ENCODE measurements at regions not wholly inside any gene's neighbourhood (a gene's known extent, or its start where the extent isn't known, plus 50 kb on each side); places are given as distances from the start of the nearest gene placed in this dataset.
"Not testable (repeated sequence)": the region's sequence is repeated elsewhere in the genome, so short reads cannot be mapped to it uniquely, and the experiment has no call there.

- no peak for DNase-seq
Observed at GRCh38 chr9:7456793-7457530, 342.6 kb downstream of the DMAC1 start.

DNA sequence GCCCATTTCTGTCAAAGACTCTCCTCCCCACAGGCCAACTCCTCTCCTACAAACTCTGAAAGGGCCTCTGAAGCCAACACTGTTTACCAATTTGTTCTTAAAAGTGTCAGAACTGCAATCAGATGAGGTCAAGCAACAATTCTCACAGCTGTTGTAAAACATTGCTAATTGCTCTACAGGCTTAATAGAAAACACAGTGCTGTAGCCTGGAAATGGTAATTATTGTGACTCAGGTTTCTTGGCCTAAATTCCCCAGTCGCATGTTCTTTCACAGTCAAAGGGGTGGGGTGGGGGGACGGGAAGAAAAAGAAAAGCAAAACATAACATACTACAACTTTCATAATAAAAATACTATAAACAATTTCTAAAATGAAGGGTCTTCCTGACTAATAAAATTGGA lies 343.2 kb downstream of the DMAC1 start:
- no peak for DNase-seq

GRCh38 chr9:7454624-7455023 lies 345.0 kb downstream of the DMAC1 start:
- DNase-seq: no peak

DNA sequence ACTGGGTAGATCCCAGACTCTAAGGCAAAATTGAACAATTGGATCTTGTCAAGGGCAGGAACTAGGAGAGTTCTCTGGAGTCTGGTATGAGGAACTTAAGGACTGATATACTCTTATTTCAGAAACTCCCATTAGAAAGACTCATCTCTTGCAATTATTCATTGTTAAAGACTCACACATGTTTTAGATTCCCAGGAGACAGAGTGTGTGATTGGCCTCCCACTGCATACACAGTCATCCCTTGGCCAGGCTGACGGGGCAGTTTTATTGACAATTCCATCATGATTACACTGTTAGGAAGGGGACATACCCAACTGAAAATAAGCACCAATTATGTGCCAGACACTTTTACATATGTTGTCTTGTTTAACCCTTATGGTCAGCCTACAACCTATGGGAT lies 347.2 kb downstream of the DMAC1 start:
- DNase-seq: no peak

GRCh38 chr9:7451062-7451461 lies 348.5 kb downstream of the DMAC1 start:
- DNase-seq: no peak

DNA sequence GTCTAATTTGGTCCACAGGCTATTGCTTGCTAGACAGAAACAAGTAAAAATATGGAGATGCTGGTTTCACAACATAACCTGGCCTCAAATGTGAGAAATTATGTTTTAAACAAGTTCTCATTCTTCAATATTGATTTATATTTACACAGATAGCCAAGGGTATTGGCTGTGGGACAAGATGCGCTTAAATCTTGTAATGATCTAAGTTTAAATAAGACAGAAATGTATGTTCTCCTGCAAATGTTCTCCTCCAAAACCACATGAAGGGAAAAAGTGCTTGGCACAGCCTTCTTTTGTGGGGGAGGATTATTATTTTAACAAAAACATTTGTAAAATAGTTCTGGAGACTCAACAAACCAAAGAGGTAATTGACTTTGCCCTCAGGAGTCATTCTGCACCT lies 356.0 kb downstream of the DMAC1 start:
- no peak for DNase-seq

DNA sequence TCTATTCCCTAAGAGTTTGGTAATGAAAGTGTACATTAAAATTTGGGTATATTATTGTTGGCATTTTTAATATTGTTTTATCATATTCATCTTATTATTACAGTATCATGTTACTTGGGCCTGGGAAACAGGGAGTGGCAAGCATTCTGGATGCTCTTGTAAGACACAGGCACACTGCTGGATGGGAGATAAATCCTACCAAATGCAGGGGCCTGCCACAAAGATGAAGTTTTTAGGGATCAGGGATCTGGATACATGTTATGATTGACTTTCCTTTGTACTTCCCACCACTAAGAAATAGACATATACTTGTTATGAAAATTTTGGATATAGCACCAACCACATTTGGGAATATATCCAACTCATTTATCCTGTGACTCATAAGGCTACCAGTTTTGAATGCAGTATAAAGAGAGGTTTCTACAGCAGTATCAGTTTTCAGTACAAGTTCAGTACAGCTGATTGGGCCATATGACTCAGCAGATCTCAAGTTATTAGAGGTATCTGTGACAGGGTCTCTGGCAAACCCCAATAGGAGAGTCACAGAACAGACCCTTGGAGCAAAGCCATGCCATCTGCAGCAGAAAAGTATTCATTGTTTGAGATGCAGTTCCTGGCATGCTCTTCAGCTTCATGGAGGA lies 360.1 kb downstream of the DMAC1 start:
- no peak for DNase-seq

GRCh38 chr9:7436754-7437153 lies 362.8 kb downstream of the DMAC1 start:
- DNase-seq: no peak

DNA sequence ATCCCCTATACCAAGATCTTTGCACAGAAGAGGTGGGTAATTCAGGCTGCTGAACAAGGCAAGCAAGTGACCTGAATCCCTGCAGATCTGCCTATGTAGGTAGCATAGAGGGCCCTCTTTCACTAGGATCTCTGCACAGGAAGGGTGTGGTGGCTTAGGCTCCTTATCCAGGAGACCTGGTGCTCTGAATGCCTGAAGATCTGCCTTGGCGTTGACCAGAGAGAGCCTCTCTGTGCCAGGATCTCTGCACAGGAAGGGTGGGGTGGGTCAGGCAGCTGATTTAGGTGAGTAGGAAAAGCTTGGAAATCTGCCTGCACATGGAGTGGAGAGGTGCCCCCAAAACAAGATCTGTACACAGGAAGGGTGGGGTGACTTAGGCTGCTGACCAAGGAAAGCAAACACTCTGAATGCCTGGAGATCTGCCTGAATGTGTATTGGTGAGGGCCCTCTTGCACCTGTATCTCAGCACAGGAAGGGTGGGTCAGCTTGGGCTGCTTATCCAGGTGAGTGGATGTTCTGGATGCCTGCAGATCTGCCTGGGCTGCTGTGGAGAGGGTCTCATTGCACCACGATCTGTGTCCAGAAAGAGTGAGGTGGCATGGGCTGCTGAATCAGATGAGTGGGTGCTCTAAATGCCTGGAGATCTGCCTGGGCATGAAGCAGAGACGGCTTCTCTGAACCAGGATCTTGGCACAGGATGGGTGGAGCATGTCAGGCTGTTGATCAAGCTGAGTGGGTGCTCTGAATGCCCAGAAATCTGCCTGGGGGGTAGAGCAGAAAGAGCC lies 365.9 kb downstream of the DMAC1 start:
- peak; percentile 54 for DNase-seq

DNA sequence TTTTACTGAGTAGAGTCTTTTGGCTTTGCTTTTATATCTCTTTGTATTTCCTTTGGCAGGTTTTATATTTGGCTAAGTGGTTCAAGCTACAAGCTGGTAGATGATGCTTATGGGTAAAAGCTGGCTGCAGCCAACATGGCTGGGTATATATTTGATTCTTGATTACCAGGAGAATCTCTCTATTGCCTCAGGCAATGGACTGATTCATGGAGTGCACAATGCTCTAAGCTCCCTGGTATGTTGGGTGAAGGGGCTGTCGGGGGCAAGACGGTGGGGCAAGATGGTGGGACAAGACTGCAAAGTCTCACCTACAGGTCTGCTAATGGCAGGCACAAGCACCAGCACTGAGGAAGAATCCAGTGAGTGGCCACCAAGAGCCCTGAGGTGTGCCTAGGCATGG lies 366.6 kb downstream of the DMAC1 start:
- no peak for DNase-seq

- DNase-seq: not testable (repeated sequence)
Observed at GRCh38 chr9:7417397-7417796, 382.2 kb downstream of the DMAC1 start.

- DNase-seq: peak; percentile 54
Observed at GRCh38 chr9:7415836-7416235, 383.7 kb downstream of the DMAC1 start.

DNA sequence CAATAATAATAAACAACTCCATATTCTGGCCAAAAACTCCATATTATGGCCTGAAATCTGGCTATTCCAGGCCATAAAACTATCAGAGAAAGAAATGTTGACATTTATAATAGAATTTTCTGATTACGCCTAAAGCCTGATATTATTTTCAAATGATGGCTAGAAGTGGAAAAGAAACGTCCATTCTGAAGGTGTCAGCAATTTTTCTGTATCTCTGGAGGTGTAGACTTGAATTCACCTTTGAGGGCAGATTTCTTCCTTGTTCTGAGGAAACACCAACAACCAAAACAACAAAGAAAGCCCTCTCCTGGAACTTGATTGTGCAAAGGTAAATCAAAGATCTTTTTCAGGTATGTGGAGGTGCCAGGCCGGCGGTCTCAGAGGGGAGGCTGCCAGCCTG lies 390.7 kb downstream of the DMAC1 start:
- no peak for DNase-seq

DNA sequence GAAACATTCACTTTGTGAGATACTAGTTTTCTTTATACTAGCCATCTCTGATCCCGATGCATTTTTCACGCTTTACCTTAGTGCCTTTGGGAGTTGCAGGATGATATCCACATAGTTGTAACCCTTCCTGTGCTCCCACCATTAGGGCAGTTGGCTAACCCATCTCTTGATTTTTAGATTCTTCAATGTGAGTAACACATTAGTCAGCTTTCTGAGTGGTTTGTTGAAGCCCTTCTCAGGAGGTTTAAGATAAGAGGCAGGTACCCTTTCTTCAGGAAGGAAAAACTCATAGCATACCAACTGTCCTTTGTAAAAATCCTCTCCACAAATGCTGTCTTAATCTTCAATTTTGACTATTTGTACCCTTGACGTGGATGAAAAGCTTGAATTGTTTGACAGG lies 392.3 kb downstream of the DMAC1 start:
- no peak for DNase-seq

- DNase-seq: no peak
Observed at GRCh38 chr9:7405924-7406604, 393.5 kb downstream of the DMAC1 start.

DNA sequence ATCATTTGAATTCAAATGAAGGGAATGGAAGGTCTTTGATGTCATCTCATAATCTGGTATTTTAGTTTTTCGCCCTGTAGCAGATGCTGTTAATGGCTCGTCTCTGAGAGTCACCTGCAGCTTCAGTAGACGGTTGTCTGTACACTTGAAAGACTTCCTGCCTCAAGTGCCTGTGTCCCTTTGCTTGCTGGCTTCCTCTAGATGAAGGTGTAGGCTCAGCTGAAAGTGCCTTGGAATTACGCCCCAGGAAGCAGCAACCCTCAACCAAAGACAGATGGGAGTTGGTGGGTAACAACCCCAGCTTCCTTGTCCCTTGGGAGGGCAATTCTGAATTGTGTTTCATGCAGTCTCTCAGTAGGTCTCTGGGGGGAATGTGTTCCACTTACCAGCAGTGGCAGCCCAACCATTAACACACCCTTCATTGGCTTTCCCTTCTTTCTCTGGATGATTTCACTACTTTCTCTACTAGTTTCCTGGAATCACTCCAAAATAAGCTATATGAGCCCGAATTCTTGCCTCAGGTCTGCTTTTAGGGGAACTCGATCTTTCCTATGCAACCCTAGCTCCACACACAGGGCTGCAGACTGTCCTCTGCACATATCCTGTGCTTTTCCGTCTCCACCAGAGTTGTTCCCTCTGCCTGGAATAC lies 395.6 kb downstream of the DMAC1 start:
- DNase-seq: peak; percentile 66

GRCh38 chr9:7403028-7403389 lies 396.6 kb downstream of the DMAC1 start:
- DNase-seq: no peak

- peak; percentile 56 for DNase-seq
Observed at GRCh38 chr9:7402334-7403027, 397.1 kb downstream of the DMAC1 start.

- DNase-seq: no peak
Observed at GRCh38 chr9:7401116-7401515, 398.5 kb downstream of the DMAC1 start.

DNA sequence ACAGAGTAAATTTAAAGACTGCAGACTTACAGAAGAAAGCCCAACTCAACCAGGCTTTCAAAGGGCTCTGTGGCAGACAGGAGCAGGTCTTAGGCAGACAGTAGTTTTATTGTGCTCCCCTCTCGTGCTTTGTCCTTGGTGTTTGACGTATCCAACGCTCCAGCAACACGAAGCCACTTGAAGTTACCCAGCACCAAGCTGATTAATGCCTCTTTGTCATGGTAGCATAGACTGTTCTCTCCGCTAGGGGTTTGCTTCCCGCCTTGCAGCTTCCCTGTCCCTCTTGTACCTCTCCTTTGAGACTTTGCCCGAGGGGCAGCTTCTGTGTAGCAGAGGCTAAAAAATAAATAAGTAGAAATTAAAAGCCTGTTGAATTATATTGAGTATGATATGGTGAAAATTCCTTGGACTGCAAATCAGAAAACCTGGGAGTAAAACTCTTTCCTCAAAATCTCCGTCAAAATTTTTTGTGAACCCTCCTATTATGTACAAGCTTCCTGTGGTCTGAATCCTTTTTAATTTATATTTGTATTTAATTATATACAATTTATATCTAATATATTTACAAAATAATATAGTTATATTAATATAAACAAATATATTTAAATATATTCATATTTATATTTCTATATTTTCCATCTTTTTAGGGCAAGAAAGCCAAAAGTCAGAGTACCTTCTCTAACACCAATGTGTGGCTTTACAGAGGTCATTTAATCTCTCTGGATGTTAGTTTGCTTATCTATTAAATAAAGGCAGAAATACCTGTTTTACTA lies 405.4 kb downstream of the DMAC1 start:
- no peak for DNase-seq

DNA sequence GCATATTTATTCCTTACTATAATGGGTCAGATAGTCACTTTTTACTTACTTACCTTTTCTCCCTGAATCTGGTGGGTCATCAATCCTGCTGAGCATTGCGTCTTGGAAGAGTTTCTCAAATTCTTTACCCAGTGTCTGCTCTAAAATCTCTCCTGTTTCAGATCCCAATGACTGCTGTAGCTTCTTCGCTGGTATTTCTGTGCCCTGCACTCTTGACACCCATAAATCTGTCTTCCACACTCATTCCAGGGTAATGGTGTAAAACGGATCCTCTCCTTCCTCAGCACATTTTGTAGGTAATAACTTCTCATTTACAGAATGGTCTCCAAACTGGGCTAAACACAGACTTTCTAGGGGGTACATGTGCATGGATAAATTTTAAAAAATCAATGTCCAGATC lies 407.4 kb downstream of the DMAC1 start:
- DNase-seq: no peak

- no peak for DNase-seq
Observed at GRCh38 chr9:7388755-7389154, 410.8 kb downstream of the DMAC1 start.

Measured in DMS79 treated with DMSO at 0.1 percent for 48 hours (cell line).